Cardiac fibroblast (primary cell): ENCODE measurements at regions not wholly inside any gene's neighbourhood (a gene's known extent, or its start where the extent isn't known, plus 50 kb on each side); places are given as distances from the start of the nearest gene placed in this dataset.

Experiments used
- DNase-seq, 2 donors: peaks; one replicate each; pipeline versions ENCODE4 v3.0.0 to v3.0.0-alpha.2; 2010; ENCODE audit warnings: low read depth in 2 of 2
- H3K4me3 ChIP-seq, 2 donors: replicated peaks in 1 of 2; 1 replicate in 1 of 2; 2 replicates in 1 of 2; pipeline ENCODE4 v1.5.1; 2011; ENCODE audit warnings: low read depth in 2 of 2, low read length in 2 of 2, mild to moderate bottlenecking in 2 of 2, moderate library complexity in 1 of 2
- TF ChIP-seq, protein P1 (sequence below): IDR thresholded peaks from one replicate; pipeline ENCODE4 v1.5.1; 2011; ENCODE audit warnings: low read depth, mild to moderate bottlenecking, low read length, inconsistent platforms

- no peak overlapping the region for H3K4me3 ChIP-seq
- no peak for DNase-seq
- TF ChIP-seq, protein P1, sequence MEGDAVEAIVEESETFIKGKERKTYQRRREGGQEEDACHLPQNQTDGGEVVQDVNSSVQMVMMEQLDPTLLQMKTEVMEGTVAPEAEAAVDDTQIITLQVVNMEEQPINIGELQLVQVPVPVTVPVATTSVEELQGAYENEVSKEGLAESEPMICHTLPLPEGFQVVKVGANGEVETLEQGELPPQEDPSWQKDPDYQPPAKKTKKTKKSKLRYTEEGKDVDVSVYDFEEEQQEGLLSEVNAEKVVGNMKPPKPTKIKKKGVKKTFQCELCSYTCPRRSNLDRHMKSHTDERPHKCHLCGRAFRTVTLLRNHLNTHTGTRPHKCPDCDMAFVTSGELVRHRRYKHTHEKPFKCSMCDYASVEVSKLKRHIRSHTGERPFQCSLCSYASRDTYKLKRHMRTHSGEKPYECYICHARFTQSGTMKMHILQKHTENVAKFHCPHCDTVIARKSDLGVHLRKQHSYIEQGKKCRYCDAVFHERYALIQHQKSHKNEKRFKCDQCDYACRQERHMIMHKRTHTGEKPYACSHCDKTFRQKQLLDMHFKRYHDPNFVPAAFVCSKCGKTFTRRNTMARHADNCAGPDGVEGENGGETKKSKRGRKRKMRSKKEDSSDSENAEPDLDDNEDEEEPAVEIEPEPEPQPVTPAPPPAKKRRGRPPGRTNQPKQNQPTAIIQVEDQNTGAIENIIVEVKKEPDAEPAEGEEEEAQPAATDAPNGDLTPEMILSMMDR = no peak
Measured at GRCh38 chr5:112646139-112646936, 91.3 kb upstream of the APC start.

GRCh38 chr5:112647428-112647827 is 90.3 kb upstream of the APC start:
- TF ChIP-seq, protein P1 = no peak
- DNase-seq = no peak
- no peak overlapping the region for H3K4me3 ChIP-seq

- TF ChIP-seq, protein P1 = no peak
- no peak overlapping the region for H3K4me3 ChIP-seq
- no peak for DNase-seq
Measured at GRCh38 chr5:112648264-112648663, 89.4 kb upstream of the APC start.

DNA sequence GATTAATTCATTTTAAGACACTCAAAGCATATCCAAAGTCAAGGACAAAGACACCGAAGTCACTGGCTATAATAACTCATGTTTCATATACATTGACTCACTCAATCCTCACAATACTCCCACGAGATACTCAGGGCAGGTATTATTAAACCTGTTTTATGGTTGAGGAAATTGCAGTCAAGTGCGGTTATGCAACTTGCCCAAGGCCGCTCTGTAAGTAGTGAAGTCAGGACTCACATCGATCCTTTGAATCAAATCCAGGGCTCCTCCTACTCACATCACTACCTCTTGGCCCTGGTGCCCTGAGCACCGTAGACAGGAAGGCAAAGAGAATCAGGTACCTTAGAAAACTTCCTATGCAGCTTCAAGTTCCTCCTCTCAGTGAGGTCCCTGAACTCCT is 87.8 kb upstream of the APC start:
- no peak overlapping the region for H3K4me3 ChIP-seq
- TF ChIP-seq, protein P1 = no peak
- DNase-seq = no peak

- DNase-seq = no peak
- TF ChIP-seq, protein P1 = no peak
- no peak overlapping the region for H3K4me3 ChIP-seq
Measured at GRCh38 chr5:112653638-112654205, 84.0 kb upstream of the APC start.

DNA sequence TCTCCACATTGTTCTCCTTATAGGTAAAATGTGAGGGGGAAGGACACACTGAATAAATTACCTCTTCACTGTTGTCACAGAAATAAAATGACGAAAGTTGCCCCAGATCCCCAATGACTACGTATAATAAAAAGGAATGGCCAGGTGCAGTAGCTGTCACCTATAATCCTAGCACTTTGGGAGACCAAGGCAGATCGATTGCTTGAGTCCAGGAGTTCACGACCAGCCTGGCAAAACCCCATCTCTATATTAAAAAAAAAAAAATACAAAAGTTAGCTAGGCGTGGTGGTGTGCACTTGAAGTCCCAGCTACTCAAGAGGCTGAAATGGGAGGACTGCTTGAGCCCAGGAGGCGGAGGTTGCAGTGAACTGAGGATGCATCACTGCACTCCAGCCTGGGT is 82.2 kb upstream of the APC start:
- no peak for DNase-seq
- TF ChIP-seq, protein P1 = no peak
- H3K4me3 ChIP-seq = no peak overlapping the region

GRCh38 chr5:112656451-112656850 is 81.2 kb upstream of the APC start:
- no peak overlapping the region for H3K4me3 ChIP-seq
- TF ChIP-seq, protein P1 = no peak
- DNase-seq = no peak
